Smooth muscle cell (in vitro differentiated cells): ENCODE measurements at regions not wholly inside any gene's neighbourhood (a gene's known extent, or its start where the extent isn't known, plus 50 kb on each side); places are given as distances from the start of the nearest gene placed in this dataset.
A peak's percentile ranks its signal among the peaks of the same experiment; 100 is the strongest.

Source experiments
- DNase-seq: peaks from one replicate; lab custom pipeline; 2025; ENCODE audit not compliant: unreplicated experiment; lab: John Stamatoyannopoulos, UW
- H2AFZ ChIP-seq: fragments of 200-600 bp; sonication (generic); 2 replicates; pipeline ENCODE4 v1.6.0; 2016; ENCODE audit warnings: antibody characterized with exemption, low read depth, mild to moderate bottlenecking
- H3F3A ChIP-seq: fragments of 200-600 bp; sonication (generic); 2 replicates; pipeline ENCODE4 v1.6.0; 2017; ENCODE audit warnings: antibody characterized with exemption, low read depth
- H3K27ac ChIP-seq: fragments of 200-600 bp; sonication (generic); 2 replicates; pipeline ENCODE4 v1.5.1; 2016; ENCODE audit warnings: low read depth, mild to moderate bottlenecking
- H3K27me3 ChIP-seq: fragments of 200-600 bp; sonication (generic); 2 replicates; pipeline ENCODE4 v1.6.1; 2016; ENCODE audit warnings: low read depth, mild to moderate bottlenecking
- H3K36me3 ChIP-seq: fragments of 200-600 bp; sonication (generic); 2 replicates; pipeline ENCODE4 v1.5.1; 2016; ENCODE audit warnings: low read depth
- H3K4me1 ChIP-seq: fragments of 200-600 bp; sonication (generic); 2 replicates; pipeline ENCODE4 v1.5.1; 2016; ENCODE audit warnings: low read depth
- H3K4me2 ChIP-seq: fragments of 200-600 bp; sonication (generic); 2 replicates; pipeline ENCODE4 v1.6.0; 2016; ENCODE audit warnings: mild to moderate bottlenecking
- H3K4me3 ChIP-seq: fragments of 200-600 bp; sonication (generic); 2 replicates; pipeline ENCODE4 v1.5.1; 2016; ENCODE audit warnings: mild to moderate bottlenecking
- H3K79me2 ChIP-seq: fragments of 200-600 bp; sonication (generic); 2 replicates; pipeline ENCODE4 v1.6.0; 2016; ENCODE audit warnings: low read depth, mild to moderate bottlenecking
- H3K9ac ChIP-seq: fragments of 200-600 bp; sonication (generic); 2 replicates; pipeline ENCODE4 v1.6.0; 2016; ENCODE audit warnings: low read depth
- H3K9me3 ChIP-seq: fragments of 200-600 bp; sonication (generic); replicated peaks from 2 replicates; pipeline ENCODE4 v1.5.1; 2016; ENCODE audit warnings: low read depth
- H4K20me1 ChIP-seq: fragments of 200-600 bp; sonication (generic); 2 replicates; pipeline ENCODE4 v1.6.0; 2016; ENCODE audit warnings: low read depth
- WGBS: methylation state at CpG from one replicate; pipeline ENCODE4 v1.1.7; 2016; ENCODE audit warnings: low lambda C conversion rate; 5-methylcytosine and 5-hydroxymethylcytosine counted together
- TF ChIP-seq, protein P1 (sequence below): fragments of 200-600 bp; sonication (generic); IDR thresholded peaks from 2 replicates; pipeline ENCODE4 v1.5.1; 2017; ENCODE audit warnings: borderline replicate concordance, mild to moderate bottlenecking, antibody characterized with exemption; ENCODE audit not compliant: insufficient read depth, poor library complexity, severe bottlenecking

GRCh38 chr2:12175323-12175722 lies 428.9 kb downstream of the LPIN1 start:
- Histone ChIP-seq H3K9me3 (no peaks in the 10 kb centered on the region), H3K27me3 (no peaks in the 10 kb centered on the region), H2AFZ (no peak overlapping the region), H4K20me1 (no peaks in the 10 kb centered on the region), H3F3A (peaks cover 11% of the 10 kb centered on the region), H3K4me2 (no peak overlapping the region), H3K27ac (no peak overlapping the region), H3K4me1 (no peaks in the 10 kb centered on the region), H3K4me3 (no peak overlapping the region), H3K79me2 (no peaks in the 10 kb centered on the region), H3K9ac (no peak overlapping the region), H3K36me3 (no peaks in the 10 kb centered on the region)
- 97% methylated on average over 2 of the region's 2 CpGs for WGBS
- DNase-seq = no peak
- TF ChIP-seq, protein P1, sequence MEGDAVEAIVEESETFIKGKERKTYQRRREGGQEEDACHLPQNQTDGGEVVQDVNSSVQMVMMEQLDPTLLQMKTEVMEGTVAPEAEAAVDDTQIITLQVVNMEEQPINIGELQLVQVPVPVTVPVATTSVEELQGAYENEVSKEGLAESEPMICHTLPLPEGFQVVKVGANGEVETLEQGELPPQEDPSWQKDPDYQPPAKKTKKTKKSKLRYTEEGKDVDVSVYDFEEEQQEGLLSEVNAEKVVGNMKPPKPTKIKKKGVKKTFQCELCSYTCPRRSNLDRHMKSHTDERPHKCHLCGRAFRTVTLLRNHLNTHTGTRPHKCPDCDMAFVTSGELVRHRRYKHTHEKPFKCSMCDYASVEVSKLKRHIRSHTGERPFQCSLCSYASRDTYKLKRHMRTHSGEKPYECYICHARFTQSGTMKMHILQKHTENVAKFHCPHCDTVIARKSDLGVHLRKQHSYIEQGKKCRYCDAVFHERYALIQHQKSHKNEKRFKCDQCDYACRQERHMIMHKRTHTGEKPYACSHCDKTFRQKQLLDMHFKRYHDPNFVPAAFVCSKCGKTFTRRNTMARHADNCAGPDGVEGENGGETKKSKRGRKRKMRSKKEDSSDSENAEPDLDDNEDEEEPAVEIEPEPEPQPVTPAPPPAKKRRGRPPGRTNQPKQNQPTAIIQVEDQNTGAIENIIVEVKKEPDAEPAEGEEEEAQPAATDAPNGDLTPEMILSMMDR = no peak

DNA sequence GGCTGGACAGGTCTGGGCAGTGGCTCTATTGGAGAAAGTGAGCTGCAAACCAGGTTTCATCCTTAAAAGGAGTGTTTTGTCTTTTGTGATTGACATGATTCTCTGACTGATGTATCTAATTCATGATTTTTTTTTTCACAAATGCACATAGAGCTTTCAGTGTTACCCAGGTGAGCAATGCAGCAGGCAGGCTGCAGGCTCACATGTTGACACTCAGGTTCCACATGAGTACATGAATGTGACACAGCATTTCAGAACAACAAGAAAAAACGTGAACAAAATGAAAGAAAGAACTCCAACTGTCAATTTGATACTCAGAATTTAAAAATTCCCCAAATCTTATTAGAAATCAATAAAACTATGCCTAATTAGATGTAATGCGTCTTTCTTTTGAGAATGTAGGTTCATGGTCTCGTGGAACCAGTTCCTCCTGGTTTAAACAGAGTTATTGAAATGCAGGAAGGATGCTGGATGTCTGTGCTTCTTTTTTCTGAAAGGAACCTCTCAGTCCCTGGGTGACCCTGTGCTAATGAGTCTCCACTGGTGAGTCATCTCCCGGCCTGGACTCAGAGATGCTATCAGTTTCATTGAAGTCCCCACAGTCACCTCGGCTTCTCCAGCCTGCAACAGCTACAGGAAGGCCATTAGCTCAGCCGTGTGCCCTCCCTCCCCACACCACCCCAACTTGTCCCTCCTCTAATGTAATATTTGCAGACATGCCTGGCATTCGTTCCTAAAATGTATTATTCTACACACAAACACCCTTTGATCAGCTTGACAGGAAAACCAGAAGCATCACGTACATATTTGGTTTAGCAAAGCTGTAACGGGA lies 430.4 kb downstream of the LPIN1 start:
- Histone ChIP-seq H3K4me1 (no peaks in the 10 kb centered on the region), H3F3A (peaks cover 5% of the 10 kb centered on the region), H3K79me2 (no peaks in the 10 kb centered on the region), H3K4me3 (no peak overlapping the region), H2AFZ (no peak overlapping the region), H3K9me3 (no peaks in the 10 kb centered on the region), H3K36me3 (no peaks in the 10 kb centered on the region), H3K27ac (peak overlapping the region; percentile 2), H4K20me1 (no peaks in the 10 kb centered on the region), H3K4me2 (peak overlapping the region; percentile 51), H3K27me3 (no peaks in the 10 kb centered on the region), H3K9ac (no peak overlapping the region)
- DNase-seq = no peak
- TF ChIP-seq, protein P1 = no peak
- WGBS = 9% methylated on average over 9 of the region's 9 CpGs

- no peak for DNase-seq
- 27% methylated on average over 4 of the region's 4 CpGs for WGBS
Measured at GRCh38 chr2:12177455-12178288, 431.2 kb downstream of the LPIN1 start.

More at GRCh38 chr2:12177455-12178288, 431.2 kb downstream of the LPIN1 start:
- no peaks in the 10 kb centered on the region for H3K27me3 ChIP-seq
- H3K36me3 ChIP-seq = no peaks in the 10 kb centered on the region
- H3K4me1 ChIP-seq = no peaks in the 10 kb centered on the region
- TF ChIP-seq, protein P1 = no peak
- H3F3A ChIP-seq = peaks cover 5% of the 10 kb centered on the region
- H3K4me2 ChIP-seq = peak overlapping the region; percentile 51
- H3K9ac ChIP-seq = no peak overlapping the region
- H3K79me2 ChIP-seq = no peaks in the 10 kb centered on the region
- peak overlapping the region; percentile 2 for H3K27ac ChIP-seq
- H2AFZ ChIP-seq = no peak overlapping the region
- H3K4me3 ChIP-seq = no peak overlapping the region
- no peaks in the 10 kb centered on the region for H4K20me1 ChIP-seq
- H3K9me3 ChIP-seq = no peaks in the 10 kb centered on the region
